Neural cell (in vitro differentiated cells): ENCODE measurements at regions not wholly inside any gene's neighbourhood (a gene's known extent, or its start where the extent isn't known, plus 50 kb on each side); places are given as distances from the start of the nearest gene placed in this dataset.

Experiments
- H2AFZ ChIP-seq: fragments of 200-600, 300-800 bp; sonication (generic), shearing (Covaris generic); 2 replicates; pipeline ENCODE4 v1.6.0; 2014; ENCODE audit warnings: low read depth, mild to moderate bottlenecking, antibody characterized with exemption, low read length, moderate library complexity
- H3F3A ChIP-seq: fragments of 200-600 bp; shearing (Covaris generic); 2 replicates; pipeline ENCODE4 v1.6.1; 2016; ENCODE audit warnings: mild to moderate bottlenecking, moderate library complexity, mixed read lengths, antibody characterized with exemption, low read length; ENCODE audit not compliant: insufficient read depth, poor library complexity, severe bottlenecking
- H3K27ac ChIP-seq: fragments of 200-600, 300-800 bp; sonication (generic), shearing (Covaris generic); 2 replicates; pipeline ENCODE4 v1.5.1; 2014; ENCODE audit warnings: mild to moderate bottlenecking, low read length, moderate library complexity
- H3K27me3 ChIP-seq: fragments of 300-800, 200-600 bp; sonication (generic), shearing (Covaris generic); 2 replicates; pipeline ENCODE4 v1.6.0; 2014; ENCODE audit warnings: mild to moderate bottlenecking, low read depth, low read length, moderate library complexity; ENCODE audit not compliant: insufficient read depth
- H3K36me3 ChIP-seq: fragments of 300-800, 200-600 bp; sonication (generic), shearing (Covaris generic); 2 replicates; pipeline ENCODE4 v1.5.1; 2014; ENCODE audit warnings: mild to moderate bottlenecking, antibody characterized with exemption, low read length, moderate library complexity; ENCODE audit not compliant: insufficient read depth
- H3K4me2 ChIP-seq: fragments of 300-800, 200-600 bp; sonication (generic), shearing (Covaris generic); 2 replicates; pipeline ENCODE4 v1.6.0; 2014; ENCODE audit warnings: mild to moderate bottlenecking, low read length
- H3K4me3 ChIP-seq: fragments of 300-800, 200-600 bp; sonication (generic), shearing (Covaris generic); 2 replicates; pipeline ENCODE4 v1.5.1; 2014; ENCODE audit warnings: mild to moderate bottlenecking, low read length, moderate library complexity
- H3K79me2 ChIP-seq: fragments of 200-600 bp; shearing (Covaris generic); replicated peaks from 2 replicates; pipeline ENCODE4 v1.6.0; 2014; ENCODE audit warnings: mild to moderate bottlenecking, low read length, moderate library complexity; ENCODE audit not compliant: insufficient read depth
- H3K9ac ChIP-seq: fragments of 300-800, 200-600 bp; sonication (generic), shearing (Covaris generic); 2 replicates; pipeline ENCODE4 v1.6.1; 2016; ENCODE audit warnings: mild to moderate bottlenecking, low read length, mixed read lengths
- H3K9me2 ChIP-seq: fragments of 200-600 bp; shearing (Covaris generic); 2 replicates; pipeline ENCODE4 v1.6.1; 2016; ENCODE audit warnings: mild to moderate bottlenecking, low read length, mixed read lengths; ENCODE audit not compliant: insufficient read depth
- H3K9me3 ChIP-seq: fragments of 200-600, 300-800 bp; sonication (generic), shearing (Covaris generic); 2 replicates; pipeline ENCODE4 v1.6.1; 2016; ENCODE audit warnings: mild to moderate bottlenecking, mixed run types, low read length, moderate library complexity, mixed read lengths
- H4K20me1 ChIP-seq: fragments of 200-600 bp; shearing (Covaris generic); 2 replicates; pipeline ENCODE4 v1.6.1; 2016; ENCODE audit warnings: mild to moderate bottlenecking, mixed run types; ENCODE audit not compliant: insufficient read depth
- EP300 ChIP-seq: fragments of 450-650 bp; conservative IDR thresholded peaks from 2 replicates; pipeline ENCODE4 v1.6.1; 2014; ENCODE audit warnings: antibody characterized with exemption, mild to moderate bottlenecking, moderate library complexity; ENCODE audit not compliant: poor library complexity, severe bottlenecking
- EZH2 ChIP-seq: fragments of 200-600, 300-800 bp; shearing (Covaris generic), sonication (generic); IDR thresholded peaks from 2 replicates; pipeline ENCODE4 v1.6.1; 2014; ENCODE audit warnings: antibody characterized with exemption, low read length, borderline replicate concordance, mild to moderate bottlenecking; ENCODE audit not compliant: insufficient read depth, poor library complexity, severe bottlenecking
- MXI1 ChIP-seq: fragments of 450-650 bp; conservative IDR thresholded peaks from 2 replicates; pipeline ENCODE4 v1.6.1; 2014; ENCODE audit warnings: antibody characterized with exemption, mild to moderate bottlenecking; ENCODE audit not compliant: poor library complexity, severe bottlenecking
- POLR2AphosphoS5 ChIP-seq: IDR thresholded peaks from 2 replicates; pipeline ENCODE4 v1.6.1; 2012
- RAD21 ChIP-seq: fragments of 450-650 bp; conservative IDR thresholded peaks from 2 replicates; pipeline ENCODE4 v1.6.1; 2014; ENCODE audit warnings: antibody characterized with exemption, mild to moderate bottlenecking, moderate library complexity
- SMC3 ChIP-seq: fragments of 450-650 bp; conservative IDR thresholded peaks from 2 replicates; pipeline ENCODE4 v1.6.1; 2014; ENCODE audit warnings: antibody characterized with exemption, mild to moderate bottlenecking, moderate library complexity; ENCODE audit not compliant: poor library complexity
- TAF1 ChIP-seq: IDR thresholded peaks from 2 replicates; pipeline ENCODE4 v1.6.1; 2012; ENCODE audit warnings: low read depth
- TF ChIP-seq, protein P1 (sequence below): fragments of 450-650 bp; IDR thresholded peaks from 2 replicates; pipeline ENCODE4 v1.5.1; 2014; ENCODE audit warnings: antibody characterized with exemption, mild to moderate bottlenecking, moderate library complexity; ENCODE audit not compliant: poor library complexity, severe bottlenecking
- TF ChIP-seq, protein P2 (sequence below): IDR thresholded peaks from 2 replicates; pipeline ENCODE4 v1.6.1; 2012; ENCODE audit warnings: borderline replicate concordance

DNA sequence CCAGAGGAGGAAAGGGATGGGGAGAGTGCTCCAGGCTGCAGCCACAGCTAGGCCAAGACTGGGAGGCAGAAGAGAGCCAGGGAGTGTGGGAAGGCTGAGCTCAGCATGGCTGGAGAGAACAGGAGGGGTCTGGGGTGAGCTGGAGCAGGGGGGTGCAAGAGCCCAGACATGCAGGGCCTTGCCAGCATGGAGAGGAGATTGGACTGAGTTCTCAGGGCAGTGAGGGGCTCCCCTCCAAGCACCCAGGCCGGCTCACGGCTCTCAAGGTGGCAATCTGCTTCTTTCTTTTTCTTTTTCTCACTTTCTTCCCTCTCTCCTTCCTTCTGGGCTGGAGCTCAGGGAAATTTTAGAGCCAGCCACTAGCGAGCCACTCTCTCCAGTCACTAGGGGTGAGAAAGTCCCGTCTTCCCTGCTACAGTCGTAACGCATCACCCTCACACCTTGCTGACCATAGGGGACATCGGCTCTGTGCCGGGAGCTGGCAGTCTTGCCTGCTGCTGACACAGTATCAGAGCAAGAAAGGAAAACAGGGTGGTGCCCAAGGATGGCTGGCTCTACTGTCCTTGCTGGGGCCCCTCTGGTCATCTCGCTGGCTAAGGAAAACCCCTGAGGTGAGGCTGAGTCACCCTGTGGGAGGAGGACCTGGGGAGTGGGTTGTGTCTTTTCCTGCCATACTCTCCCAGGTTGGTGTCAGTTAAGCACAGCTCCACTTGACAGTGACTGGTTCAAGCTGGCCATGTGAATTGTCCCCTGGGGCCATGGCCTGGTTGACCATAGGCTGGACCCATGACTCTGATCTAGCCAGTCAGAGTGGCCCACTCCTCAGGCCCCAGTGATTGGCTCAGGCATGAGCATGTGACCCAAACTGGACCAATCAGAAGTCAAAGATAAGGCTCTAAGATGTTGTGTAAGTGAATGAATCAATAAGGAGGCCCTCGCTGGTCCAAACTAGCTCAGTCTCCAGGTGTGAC, 135.1 kb upstream of the PMEPA1 start:
- Histone ChIP-seq H4K20me1 (no peaks in the 10 kb centered on the region), H3K9me3 (no peaks in the 10 kb centered on the region), H3K4me2 (no peak overlapping the region), H2AFZ (no peak overlapping the region), H3K79me2 (no peaks in the 10 kb centered on the region), H3K4me3 (no peak overlapping the region), H3K27me3 (no peaks in the 10 kb centered on the region), H3K9me2 (no peaks in the 10 kb centered on the region), H3F3A (no peaks in the 10 kb centered on the region), H3K27ac (no peak overlapping the region), H3K36me3 (no peaks in the 10 kb centered on the region), H3K9ac (no peak overlapping the region)
- TF ChIP-seq TAF1 (no peak), EP300 (no peak), RAD21 (no peak), MXI1 (no peak), POLR2AphosphoS5 (no peak), SMC3 (no peak), EZH2 (no peak)
- TF ChIP-seq, protein P1, sequence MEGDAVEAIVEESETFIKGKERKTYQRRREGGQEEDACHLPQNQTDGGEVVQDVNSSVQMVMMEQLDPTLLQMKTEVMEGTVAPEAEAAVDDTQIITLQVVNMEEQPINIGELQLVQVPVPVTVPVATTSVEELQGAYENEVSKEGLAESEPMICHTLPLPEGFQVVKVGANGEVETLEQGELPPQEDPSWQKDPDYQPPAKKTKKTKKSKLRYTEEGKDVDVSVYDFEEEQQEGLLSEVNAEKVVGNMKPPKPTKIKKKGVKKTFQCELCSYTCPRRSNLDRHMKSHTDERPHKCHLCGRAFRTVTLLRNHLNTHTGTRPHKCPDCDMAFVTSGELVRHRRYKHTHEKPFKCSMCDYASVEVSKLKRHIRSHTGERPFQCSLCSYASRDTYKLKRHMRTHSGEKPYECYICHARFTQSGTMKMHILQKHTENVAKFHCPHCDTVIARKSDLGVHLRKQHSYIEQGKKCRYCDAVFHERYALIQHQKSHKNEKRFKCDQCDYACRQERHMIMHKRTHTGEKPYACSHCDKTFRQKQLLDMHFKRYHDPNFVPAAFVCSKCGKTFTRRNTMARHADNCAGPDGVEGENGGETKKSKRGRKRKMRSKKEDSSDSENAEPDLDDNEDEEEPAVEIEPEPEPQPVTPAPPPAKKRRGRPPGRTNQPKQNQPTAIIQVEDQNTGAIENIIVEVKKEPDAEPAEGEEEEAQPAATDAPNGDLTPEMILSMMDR: no peak

DNA sequence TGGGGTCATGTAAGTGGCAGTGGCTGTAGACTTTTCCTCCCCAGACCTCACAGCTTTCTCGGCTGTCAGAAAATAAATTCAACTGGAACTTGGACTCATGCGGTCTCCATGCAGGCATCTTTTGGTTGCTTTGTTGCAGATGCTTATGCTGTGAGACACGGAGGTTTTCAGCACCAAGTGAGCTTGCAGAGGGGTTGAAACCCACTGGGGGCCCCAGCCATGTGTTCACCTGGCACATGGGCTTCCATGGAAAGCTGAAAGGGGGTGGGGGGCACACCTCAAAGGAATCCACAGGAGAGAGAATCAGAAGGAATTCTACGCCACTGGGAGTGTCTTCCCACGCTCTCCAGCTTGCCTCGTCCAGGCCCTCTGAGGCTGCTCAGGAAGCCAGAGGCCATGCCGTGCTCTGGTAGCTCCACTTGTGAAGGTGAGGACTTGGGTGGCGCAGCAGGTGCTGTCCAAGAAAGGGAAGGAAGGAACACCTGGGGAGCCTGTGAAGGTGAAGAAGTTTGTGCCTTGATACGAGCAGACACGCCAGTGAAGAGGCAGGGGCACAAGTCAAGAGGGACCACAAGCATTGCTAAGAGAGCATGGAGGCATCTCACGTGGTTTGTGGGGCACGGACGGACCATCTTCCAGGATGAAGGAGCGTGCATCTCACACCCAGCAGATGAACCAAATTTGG, 134.3 kb upstream of the PMEPA1 start:
- TF ChIP-seq, protein P1: no peak
- TF ChIP-seq, protein P2, sequence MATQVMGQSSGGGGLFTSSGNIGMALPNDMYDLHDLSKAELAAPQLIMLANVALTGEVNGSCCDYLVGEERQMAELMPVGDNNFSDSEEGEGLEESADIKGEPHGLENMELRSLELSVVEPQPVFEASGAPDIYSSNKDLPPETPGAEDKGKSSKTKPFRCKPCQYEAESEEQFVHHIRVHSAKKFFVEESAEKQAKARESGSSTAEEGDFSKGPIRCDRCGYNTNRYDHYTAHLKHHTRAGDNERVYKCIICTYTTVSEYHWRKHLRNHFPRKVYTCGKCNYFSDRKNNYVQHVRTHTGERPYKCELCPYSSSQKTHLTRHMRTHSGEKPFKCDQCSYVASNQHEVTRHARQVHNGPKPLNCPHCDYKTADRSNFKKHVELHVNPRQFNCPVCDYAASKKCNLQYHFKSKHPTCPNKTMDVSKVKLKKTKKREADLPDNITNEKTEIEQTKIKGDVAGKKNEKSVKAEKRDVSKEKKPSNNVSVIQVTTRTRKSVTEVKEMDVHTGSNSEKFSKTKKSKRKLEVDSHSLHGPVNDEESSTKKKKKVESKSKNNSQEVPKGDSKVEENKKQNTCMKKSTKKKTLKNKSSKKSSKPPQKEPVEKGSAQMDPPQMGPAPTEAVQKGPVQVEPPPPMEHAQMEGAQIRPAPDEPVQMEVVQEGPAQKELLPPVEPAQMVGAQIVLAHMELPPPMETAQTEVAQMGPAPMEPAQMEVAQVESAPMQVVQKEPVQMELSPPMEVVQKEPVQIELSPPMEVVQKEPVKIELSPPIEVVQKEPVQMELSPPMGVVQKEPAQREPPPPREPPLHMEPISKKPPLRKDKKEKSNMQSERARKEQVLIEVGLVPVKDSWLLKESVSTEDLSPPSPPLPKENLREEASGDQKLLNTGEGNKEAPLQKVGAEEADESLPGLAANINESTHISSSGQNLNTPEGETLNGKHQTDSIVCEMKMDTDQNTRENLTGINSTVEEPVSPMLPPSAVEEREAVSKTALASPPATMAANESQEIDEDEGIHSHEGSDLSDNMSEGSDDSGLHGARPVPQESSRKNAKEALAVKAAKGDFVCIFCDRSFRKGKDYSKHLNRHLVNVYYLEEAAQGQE: no peak
- H3K9ac ChIP-seq: no peak overlapping the region
- no peak overlapping the region for H3K27ac ChIP-seq
- H3F3A ChIP-seq: no peaks in the 10 kb centered on the region
- no peaks in the 10 kb centered on the region for H3K9me2 ChIP-seq
- no peaks in the 10 kb centered on the region for H3K36me3 ChIP-seq
- H3K27me3 ChIP-seq: no peaks in the 10 kb centered on the region
- H3K9me3 ChIP-seq: no peaks in the 10 kb centered on the region
- no peaks in the 10 kb centered on the region for H3K79me2 ChIP-seq
- H3K4me2 ChIP-seq: no peak overlapping the region
- H4K20me1 ChIP-seq: no peaks in the 10 kb centered on the region
- H2AFZ ChIP-seq: no peak overlapping the region
- H3K4me3 ChIP-seq: no peak overlapping the region
